ENCODE measurements at regions not wholly inside any gene's neighbourhood (a gene's known extent, or its start where the extent isn't known, plus 50 kb on each side); places are given as distances from the start of the nearest gene placed in this dataset.

DNA sequence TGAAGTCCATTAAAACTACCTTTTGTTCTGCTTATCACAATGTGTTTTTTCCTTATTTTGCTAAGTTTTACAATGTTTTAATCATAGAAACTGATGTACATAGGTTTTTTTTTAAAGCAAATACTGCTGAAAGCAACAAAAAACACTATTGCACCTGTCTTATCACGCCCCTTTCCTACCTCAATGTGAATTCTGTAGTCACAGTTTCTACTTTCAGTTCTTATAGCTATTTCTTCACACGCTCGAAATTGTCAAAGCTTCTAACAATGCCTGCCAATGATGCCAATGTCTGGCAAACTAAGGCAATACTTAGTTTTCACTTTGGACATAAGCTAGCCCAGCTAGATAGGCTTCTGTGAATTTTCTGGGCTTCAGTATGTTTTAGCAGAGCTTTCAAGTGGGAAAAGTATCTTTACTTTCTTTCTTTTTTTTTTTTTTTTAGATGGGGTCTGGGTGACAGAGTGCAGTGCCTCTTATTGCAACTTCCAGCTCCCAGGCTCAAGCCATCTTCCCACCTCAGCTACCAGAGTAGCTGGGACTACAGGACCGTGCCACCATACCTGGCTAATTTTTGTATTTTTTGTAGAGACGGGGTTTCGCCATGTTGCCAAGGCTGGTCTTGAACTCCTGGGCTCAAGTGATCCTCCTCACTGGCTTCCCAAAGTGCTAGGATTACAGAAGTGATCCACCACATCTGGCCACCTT, 85.5 kb upstream of the HTR1B start:
- intact Hi-C loops (cut with micrococcal nuclease; ENCODE audit: unreplicated experiment), result no loop called here
- CTCF ChIA-PET, result interaction anchor here (0.7 to 0.8 kb wide), 2 partner anchors 15 to 456 kb away, joined by 3 to 4 read pairs; no protein-coding TSS in a partner anchor
- Mint-ChIP-seq H3K9me3 (ENCODE audit: low read depth, unreplicated experiment) (no peaks in the 10 kb centered on the region), H3K27me3 (ENCODE audit: unreplicated experiment) (no peaks in the 10 kb centered on the region), H3K4me3 (ENCODE audit: low read depth, unreplicated experiment) (no peak overlapping the region), H3K36me3 (ENCODE audit: insufficient read depth, unreplicated experiment) (no peaks in the 10 kb centered on the region), H3K27ac (ENCODE audit: unreplicated experiment) (no peak overlapping the region), H3K4me1 (ENCODE audit: low read depth, unreplicated experiment) (no peaks in the 10 kb centered on the region)
- no peak for DNase-seq
- TF ChIP-seq, protein P1, sequence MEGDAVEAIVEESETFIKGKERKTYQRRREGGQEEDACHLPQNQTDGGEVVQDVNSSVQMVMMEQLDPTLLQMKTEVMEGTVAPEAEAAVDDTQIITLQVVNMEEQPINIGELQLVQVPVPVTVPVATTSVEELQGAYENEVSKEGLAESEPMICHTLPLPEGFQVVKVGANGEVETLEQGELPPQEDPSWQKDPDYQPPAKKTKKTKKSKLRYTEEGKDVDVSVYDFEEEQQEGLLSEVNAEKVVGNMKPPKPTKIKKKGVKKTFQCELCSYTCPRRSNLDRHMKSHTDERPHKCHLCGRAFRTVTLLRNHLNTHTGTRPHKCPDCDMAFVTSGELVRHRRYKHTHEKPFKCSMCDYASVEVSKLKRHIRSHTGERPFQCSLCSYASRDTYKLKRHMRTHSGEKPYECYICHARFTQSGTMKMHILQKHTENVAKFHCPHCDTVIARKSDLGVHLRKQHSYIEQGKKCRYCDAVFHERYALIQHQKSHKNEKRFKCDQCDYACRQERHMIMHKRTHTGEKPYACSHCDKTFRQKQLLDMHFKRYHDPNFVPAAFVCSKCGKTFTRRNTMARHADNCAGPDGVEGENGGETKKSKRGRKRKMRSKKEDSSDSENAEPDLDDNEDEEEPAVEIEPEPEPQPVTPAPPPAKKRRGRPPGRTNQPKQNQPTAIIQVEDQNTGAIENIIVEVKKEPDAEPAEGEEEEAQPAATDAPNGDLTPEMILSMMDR (IDR thresholded peaks at IDR 0.05; ENCODE audit: unreplicated experiment), result no peak
- BruUV-seq (replicated peaks), result no TSS peak

DNA sequence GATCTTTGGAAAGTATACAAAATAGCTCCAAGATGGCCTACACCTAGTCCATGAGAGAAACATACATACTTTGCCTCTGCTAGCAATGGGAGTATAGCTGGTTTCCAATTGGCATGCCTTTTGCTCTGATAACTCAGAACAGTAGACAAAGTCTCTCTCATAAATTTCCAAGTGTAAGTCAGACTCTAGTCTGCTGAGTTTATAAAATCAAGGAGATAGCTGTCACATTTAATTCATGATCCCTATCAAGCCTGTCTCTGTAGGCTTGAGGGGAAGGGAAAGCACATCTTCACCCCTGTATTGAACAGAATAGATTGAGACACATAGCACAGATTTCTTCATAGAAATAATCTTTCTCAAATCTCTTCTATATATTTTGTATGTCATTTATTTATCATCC, 87.8 kb upstream of the HTR1B start:
- Mint-ChIP-seq H3K36me3 (ENCODE audit: insufficient read depth, unreplicated experiment) (no peaks in the 10 kb centered on the region), H3K9me3 (ENCODE audit: low read depth, unreplicated experiment) (no peaks in the 10 kb centered on the region), H3K27ac (ENCODE audit: unreplicated experiment) (no peak overlapping the region), H3K4me1 (ENCODE audit: low read depth, unreplicated experiment) (no peaks in the 10 kb centered on the region), H3K27me3 (ENCODE audit: unreplicated experiment) (no peaks in the 10 kb centered on the region), H3K4me3 (ENCODE audit: low read depth, unreplicated experiment) (no peak overlapping the region)
- TF ChIP-seq, protein P1 (IDR thresholded peaks at IDR 0.05; ENCODE audit: unreplicated experiment), result no peak
- BruUV-seq (replicated peaks), result no TSS peak
- CTCF ChIA-PET, result no interaction called here
- no peak for DNase-seq
- intact Hi-C loops (cut with micrococcal nuclease; ENCODE audit: unreplicated experiment), result no loop called here

DNA sequence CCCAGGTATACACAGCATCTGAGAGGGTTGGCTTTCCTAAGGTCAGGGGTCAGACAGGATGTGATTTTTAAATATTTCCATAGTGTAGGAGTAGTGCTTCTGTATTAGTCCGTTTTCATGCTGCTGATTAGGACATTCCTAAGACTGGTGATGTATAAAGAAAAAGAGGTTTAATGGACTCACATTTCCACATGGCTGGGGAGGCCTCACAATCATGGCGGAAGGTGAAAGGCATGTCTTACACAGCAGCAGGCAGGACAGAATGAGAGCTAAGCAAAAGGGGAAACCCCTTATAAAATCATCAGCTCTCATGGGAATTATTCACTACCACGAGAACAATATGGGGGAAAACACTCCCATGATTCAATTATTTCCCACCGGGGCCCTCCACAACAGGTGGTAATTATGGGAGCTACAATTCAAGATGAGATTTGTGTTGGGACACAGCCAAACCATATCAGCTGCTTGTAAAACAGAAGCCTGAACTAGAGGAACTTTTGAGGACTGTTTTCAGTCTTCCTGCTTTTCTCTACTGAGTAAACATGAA, 91.0 kb upstream of the MEI4 start:
- DNase-seq, result no peak
- no peaks in the 10 kb centered on the region for H3K27me3 Mint-ChIP-seq (ENCODE audit: unreplicated experiment)
- H3K4me3 Mint-ChIP-seq (ENCODE audit: low read depth, unreplicated experiment), result no peak overlapping the region
- no peaks in the 10 kb centered on the region for H3K36me3 Mint-ChIP-seq (ENCODE audit: insufficient read depth, unreplicated experiment)
- TF ChIP-seq, protein P1 (IDR thresholded peaks at IDR 0.05; ENCODE audit: unreplicated experiment), result no peak
- intact Hi-C loops (cut with micrococcal nuclease; ENCODE audit: unreplicated experiment), result no loop called here
- BruUV-seq (replicated peaks), result no TSS peak
- no peak overlapping the region for H3K27ac Mint-ChIP-seq (ENCODE audit: unreplicated experiment)
- H3K9me3 Mint-ChIP-seq (ENCODE audit: low read depth, unreplicated experiment), result no peaks in the 10 kb centered on the region
- CTCF ChIA-PET, result no interaction called here
- no peaks in the 10 kb centered on the region for H3K4me1 Mint-ChIP-seq (ENCODE audit: low read depth, unreplicated experiment)

DNA sequence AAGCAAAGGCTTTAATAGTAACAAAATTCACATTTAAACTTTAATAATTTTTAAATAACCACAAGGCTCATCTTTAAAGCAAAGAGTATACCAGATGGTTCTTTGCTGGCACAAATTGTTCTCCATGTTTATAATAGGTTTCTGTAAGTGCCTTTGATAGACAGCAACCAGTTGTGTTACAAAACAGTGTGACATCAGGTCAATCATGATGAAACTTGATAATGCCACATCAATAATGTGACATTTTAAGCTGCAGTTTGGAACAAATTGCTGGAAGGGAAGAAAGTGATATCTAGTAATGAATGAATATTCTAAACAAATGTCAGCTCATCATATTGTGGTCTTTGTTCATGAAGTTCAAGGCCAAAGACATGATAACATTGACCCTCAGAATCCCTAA, 87.5 kb upstream of the MEI4 start:
- Mint-ChIP-seq H3K36me3 (ENCODE audit: insufficient read depth, unreplicated experiment) (no peaks in the 10 kb centered on the region), H3K27ac (ENCODE audit: unreplicated experiment) (no peak overlapping the region), H3K4me1 (ENCODE audit: low read depth, unreplicated experiment) (no peaks in the 10 kb centered on the region), H3K9me3 (ENCODE audit: low read depth, unreplicated experiment) (peaks cover 2% of the 10 kb centered on the region), H3K27me3 (ENCODE audit: unreplicated experiment) (no peaks in the 10 kb centered on the region), H3K4me3 (ENCODE audit: low read depth, unreplicated experiment) (no peak overlapping the region)
- CTCF ChIA-PET, result no interaction called here
- TF ChIP-seq, protein P1 (IDR thresholded peaks at IDR 0.05; ENCODE audit: unreplicated experiment), result no peak
- DNase-seq, result no peak
- intact Hi-C loops (cut with micrococcal nuclease; ENCODE audit: unreplicated experiment), result no loop called here
- no TSS peak for BruUV-seq (replicated peaks)

All from Calu3 (cell line).